Occipital lobe (tissue), 1 donor: ENCODE measurements at regions not wholly inside any gene's neighbourhood (a gene's known extent, or its start where the extent isn't known, plus 50 kb on each side); places are given as distances from the start of the nearest gene placed in this dataset.

Experiments
- DNase-seq: peaks from one replicate; lab custom pipeline; 2025; lab: John Stamatoyannopoulos, UW

DNA sequence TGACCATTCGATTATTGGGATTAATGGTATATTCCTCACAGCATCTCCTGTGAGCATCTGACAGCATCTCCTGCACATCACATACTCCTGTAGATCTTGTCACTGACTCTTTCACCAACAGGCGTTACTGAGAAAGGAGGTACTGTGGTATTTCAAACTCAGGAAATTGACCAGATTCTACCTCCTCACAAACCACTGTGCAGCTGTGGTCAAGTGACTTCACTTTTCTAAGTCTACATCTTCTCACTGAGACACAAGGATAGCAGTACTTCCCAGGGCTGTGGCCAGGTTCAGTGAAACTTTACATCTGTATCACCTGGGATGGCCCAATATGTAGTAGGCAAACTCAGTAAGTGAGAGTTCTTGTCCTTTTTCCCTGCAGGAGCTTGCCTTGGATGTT lies 332.3 kb upstream of the ADAMTSL1 start:
- no peak for DNase-seq

DNA sequence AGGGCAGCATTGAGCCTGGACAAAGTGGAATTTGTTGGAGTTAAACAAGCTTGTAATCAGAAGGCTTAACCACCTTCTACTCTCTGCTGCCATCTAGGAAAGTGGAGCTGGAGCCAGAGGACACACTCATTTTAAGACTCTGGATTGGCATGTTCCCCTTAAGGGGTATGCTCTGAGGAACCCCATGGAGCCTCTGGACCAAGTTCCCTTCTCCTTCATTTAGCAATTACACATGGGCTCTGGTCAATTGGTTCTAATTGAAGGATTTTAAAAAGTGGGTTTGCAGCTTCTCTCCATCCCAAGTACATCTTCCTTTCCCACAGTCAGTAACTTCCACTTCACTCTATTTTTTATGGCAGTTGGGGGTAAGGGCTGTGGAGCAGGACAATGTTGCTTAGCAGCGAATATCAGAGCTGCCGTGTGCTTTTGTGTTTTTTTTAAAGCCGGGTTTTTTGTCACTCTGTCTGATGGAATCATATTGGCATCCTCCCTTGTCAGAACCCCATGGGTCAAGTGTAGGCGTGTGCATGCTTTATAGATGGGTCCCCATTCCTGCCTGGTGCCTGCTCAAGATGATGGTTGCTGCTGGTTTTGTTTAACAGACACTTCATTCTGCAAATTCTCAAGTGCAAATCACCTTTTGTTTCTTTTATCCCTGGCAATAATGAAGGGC lies 330.7 kb upstream of the ADAMTSL1 start:
- no peak for DNase-seq

DNA sequence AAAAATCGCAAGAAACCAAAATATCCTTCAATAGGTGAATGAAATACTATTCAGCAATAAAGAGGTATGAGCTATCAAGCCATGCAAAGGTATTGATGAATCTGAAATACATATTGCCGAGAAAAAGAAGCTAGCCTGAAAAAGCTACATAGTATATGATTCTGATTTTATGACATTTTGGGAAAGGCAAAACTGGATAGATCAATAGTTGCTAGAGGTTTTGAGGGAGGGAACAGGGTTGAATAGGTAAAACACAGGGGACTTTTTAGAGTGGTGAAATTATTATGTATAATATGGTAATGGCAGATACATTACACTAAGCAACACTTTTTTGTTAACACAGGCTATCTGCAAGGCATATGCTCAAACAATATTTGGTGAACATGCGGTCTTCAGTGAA lies 327.6 kb upstream of the ADAMTSL1 start:
- DNase-seq, result no peak

- DNase-seq, result no peak
These were observed 324.4 kb upstream of the ADAMTSL1 start for GRCh38 chr9:18149471-18150011.

DNA sequence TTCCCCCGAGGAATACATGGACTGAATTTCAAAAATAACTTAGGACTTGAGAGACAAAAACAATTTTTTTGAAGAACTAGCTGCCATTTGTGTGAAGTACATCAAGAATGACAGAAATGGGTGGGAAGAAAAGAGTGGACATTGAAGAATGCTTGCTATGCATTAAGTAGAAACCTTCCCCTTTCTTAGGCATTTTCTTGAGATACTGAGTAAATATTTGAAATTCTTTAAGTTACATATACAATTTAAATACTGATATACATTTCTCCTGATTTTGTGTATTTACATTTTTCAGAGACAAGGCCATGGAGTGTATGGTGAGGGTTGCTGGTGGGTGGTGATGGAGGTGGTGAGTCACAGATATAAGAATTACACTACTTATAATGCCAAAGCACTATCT lies 319.3 kb upstream of the ADAMTSL1 start:
- DNase-seq, result no peak

- DNase-seq, result no peak
These were observed 314.7 kb upstream of the ADAMTSL1 start for GRCh38 chr9:18159254-18159653.

- no peak for DNase-seq
These were observed 310.8 kb upstream of the ADAMTSL1 start for GRCh38 chr9:18163146-18163545.

DNA sequence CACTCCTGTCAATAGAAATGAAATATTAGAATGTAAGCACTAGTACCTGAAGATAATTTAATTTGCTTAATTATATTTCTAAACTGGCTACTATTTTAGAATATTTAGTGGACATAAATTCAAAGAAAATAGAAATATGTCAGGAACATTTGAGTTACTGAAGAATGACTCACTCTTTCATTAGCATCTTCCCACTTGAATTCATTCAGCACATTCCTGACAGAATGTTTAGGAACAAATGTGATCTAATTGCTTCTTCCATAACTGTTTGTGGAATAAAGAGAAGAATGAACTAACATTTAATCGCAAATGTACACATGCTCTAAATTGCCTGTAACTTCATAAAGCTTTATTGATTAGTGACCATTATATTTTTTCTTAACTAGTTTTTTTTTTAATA lies 306.2 kb upstream of the ADAMTSL1 start:
- no peak for DNase-seq

DNA sequence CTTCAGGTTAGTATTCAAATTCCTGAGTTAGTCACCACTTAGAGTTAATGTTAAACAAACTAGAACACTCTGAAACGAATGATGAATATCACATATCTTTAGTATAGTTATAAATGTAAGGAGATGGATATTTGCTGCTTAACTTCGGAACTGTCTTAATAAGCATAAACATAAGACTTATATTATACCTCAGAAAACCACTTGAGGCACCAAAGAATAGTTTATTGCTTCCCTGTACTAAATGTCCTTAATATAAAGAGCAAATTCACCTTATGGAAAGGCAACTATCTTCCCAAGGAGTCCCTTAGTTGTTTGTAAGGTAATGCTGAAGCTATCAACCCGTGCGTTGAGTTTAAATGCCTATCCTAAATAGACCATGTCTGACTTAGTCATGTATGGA lies 300.0 kb upstream of the ADAMTSL1 start:
- DNase-seq, result no peak

GRCh38 chr9:18182636-18183035 lies 291.3 kb upstream of the ADAMTSL1 start:
- DNase-seq, result no peak

GRCh38 chr9:18183974-18184373 lies 290.0 kb upstream of the ADAMTSL1 start:
- no peak for DNase-seq

- DNase-seq, result no peak
These were observed 289.6 kb upstream of the ADAMTSL1 start for GRCh38 chr9:18184401-18184800.

GRCh38 chr9:18185196-18185595 lies 288.8 kb upstream of the ADAMTSL1 start:
- no peak for DNase-seq

GRCh38 chr9:18188971-18189370 lies 285.0 kb upstream of the ADAMTSL1 start:
- DNase-seq, result no peak

DNA sequence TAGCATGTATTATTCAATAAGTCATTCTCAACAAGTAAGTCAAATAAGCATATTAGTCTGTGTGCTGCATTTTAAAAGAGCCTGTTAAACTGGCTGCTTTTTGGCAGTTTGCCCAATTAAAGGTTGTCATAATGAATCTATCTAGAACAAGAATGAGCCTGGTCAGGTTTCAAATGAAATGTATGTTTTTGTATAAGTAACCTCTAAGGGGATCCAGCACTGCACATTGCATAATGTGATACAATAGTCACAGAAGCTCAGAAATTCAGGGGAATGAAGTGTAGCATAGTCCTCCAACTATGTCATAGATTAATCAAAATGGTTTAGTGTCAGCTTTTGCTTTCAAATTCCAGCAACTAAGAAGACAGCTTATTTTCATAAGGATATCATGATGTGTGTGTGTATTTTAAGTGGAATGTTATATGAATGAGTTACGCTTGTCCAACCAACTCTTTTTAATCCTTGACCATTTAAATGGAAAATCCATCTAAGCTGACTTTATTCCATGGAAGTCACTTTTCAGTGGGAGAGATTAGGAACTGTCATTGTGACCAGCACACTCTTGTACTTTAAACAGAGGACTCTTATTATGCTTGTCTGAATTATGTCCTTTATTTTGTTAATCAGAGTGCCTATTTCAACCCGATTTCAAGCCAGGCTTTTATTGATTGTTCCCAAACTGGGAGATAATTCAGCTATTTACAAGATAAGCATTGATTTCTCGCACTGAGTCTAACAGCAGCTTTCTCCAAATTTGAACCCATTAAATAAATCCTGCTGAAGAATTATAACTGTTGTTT lies 283.9 kb upstream of the ADAMTSL1 start:
- no peak for DNase-seq

DNA sequence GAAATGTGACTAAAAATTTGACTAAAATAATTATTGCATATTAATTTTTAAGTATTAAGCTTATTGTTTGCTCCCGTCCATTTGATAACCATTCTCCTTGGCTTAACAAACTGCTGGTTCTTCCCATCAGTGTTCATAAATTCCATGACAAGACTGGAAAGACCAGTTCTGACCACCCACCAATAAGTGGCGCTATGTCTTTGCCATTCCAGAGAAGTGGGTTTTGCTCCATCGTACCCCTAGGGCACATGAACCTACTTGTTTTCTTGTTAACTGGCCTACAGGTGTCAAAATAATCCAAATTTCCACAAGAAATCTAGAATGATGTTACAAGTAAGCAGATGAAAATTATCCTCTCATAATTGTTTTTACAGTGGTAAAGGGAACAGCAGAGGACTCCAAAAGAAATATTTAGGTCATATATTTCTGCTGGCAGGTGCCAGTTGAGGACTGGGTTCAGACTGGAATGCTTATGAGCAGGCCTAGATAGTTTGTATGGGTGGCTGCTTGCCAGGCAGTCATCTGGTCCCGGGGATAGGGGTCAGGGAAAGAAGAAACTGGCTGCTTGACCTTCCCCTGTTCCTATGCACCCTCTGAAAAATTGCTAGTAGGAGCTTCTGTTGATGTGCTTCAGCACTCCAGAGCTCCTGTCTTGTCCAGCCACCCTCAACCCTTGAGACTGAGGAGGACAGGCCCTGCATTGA lies 283.1 kb upstream of the ADAMTSL1 start:
- no peak for DNase-seq

DNA sequence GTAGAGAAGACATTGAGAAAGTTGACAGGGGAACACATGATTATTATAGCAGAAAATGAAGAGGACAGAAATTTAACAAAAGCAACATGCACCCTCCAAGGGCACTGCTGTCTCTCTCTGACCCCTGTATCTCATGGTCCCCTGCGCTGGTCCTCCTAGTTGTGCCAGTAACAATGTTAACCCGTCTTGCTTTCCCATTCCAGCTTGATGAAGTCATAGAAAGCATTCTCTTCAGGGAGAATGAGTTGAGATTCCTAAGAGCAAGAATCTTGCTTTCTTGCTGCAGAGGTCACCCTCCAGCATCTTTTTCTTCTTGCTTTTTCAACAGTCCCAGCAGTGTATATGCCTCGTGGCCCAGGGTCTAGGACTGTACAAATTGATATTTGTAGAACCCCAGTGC lies 279.6 kb upstream of the ADAMTSL1 start:
- DNase-seq, result no peak

DNA sequence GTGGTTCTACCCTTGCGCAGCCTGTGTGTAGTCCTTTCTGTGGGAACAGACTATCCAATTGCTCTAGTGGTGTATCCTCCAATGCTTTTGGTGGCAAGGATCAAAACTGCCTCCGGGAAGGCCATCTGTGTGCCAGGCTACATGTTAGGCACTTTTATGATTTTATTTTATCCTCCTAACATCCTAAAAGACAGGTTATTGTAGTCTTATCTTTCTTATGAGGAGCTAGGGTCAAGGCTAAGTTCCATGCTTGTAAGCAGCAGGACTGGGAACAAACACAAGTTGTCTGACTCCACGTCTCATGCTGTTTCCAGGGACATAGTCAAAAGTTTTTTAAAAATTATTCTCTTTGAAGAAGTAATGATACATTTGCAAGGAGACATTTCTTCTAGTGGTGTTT lies 278.7 kb upstream of the ADAMTSL1 start:
- DNase-seq, result no peak

DNA sequence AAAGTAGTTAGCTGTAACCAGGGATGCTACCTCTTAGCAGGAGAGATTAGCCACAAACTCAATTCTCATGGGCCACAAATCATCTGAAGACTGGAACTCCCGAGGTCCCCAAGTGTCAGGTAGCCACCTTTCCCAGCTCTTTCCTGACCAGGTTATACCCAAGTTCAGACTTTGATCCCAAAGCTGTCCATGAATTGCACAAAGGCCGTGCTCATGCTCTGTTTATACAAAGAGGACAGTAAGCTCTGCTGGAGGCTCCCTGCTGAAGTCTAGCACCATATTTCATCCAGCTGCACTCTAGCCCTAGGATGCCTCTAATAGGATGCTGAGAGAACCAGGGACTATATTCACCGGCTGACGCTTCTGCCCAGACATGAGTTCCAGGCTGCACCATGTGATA lies 271.0 kb upstream of the ADAMTSL1 start:
- DNase-seq, result no peak

GRCh38 chr9:18207735-18208134 lies 266.2 kb upstream of the ADAMTSL1 start:
- DNase-seq, result no peak

DNA sequence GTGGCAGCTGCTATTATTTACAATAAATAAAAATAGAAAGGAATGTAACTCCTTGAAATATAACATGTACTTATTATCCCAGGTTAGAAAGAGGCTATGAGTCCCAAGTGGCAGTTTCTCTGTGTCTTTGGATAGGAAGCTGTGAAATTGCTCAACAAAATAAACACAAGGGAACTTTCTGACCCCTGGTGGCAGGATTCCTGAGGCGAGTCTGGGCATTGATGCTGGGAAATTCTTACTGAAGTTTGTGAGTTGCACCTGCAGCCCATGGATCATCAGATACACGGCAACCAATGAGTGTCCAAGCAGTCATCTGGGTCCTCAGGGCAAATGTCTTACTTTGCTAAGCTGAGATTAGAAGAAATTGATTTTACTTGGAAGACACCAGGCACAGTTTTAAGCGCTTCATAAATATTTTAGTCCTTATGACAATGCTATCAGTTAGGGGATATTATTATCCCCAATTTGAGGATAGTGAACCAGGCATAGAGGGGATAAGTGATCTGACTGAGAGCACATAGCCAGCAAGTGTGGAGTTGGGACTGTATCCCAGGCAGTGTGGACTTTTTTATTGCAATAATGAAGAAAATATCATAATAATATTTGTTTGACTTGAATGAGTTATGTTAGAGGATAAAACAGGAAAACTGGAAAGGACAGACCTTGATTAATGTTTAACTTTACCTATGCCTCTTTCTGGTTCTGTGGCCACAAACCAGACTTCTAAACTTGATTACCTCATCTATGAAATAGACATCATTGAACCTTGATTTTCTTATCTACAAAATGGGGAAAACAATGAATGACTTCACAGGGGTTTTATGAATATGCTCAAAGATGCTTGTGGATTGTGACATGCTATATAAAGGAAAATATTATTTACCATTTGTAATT lies 265.5 kb upstream of the ADAMTSL1 start:
- DNase-seq, result no peak
